ENCODE measurements at regions not wholly inside any gene's neighbourhood (a gene's known extent, or its start where the extent isn't known, plus 50 kb on each side); places are given as distances from the start of the nearest gene placed in this dataset.

- DNase-seq: no peak
These were observed 416.4 kb downstream of the TSHZ3 start for GRCh38 chr19:30932854-30933253.

GRCh38 chr19:30930941-30931706 lies 418.1 kb downstream of the TSHZ3 start:
- DNase-seq: no peak

GRCh38 chr19:30927705-30928104 lies 421.5 kb downstream of the TSHZ3 start:
- DNase-seq: no peak

- no peak for DNase-seq
These were observed 424.6 kb downstream of the TSHZ3 start for GRCh38 chr19:30924670-30925069.

- no peak for DNase-seq
These were observed 425.1 kb downstream of the TSHZ3 start for GRCh38 chr19:30924069-30924636.

- DNase-seq: no peak
These were observed 425.6 kb downstream of the TSHZ3 start for GRCh38 chr19:30923621-30924020.

GRCh38 chr19:30923096-30923495 lies 426.1 kb downstream of the TSHZ3 start:
- DNase-seq: no peak

GRCh38 chr19:30920222-30920621 lies 429.0 kb downstream of the TSHZ3 start:
- DNase-seq: no peak

- no peak for DNase-seq
These were observed 429.5 kb downstream of the TSHZ3 start for GRCh38 chr19:30919737-30920136.

- DNase-seq: no peak
These were observed 433.0 kb downstream of the TSHZ3 start for GRCh38 chr19:30916238-30916637.

- no peak for DNase-seq
These were observed 437.7 kb downstream of the TSHZ3 start for GRCh38 chr19:30911491-30911890.

GRCh38 chr19:30910485-30911240 lies 438.6 kb downstream of the TSHZ3 start:
- no peak for DNase-seq

GRCh38 chr19:30909216-30909615 lies 440.0 kb downstream of the TSHZ3 start:
- DNase-seq: no peak

- DNase-seq: no peak
These were observed 440.9 kb downstream of the TSHZ3 start for GRCh38 chr19:30908262-30908771.

GRCh38 chr19:30906871-30907270 lies 442.4 kb downstream of the TSHZ3 start:
- no peak for DNase-seq

- no peak for DNase-seq
These were observed 449.2 kb downstream of the TSHZ3 start for GRCh38 chr19:30900051-30900450.

GRCh38 chr19:30898353-30899103 lies 450.7 kb downstream of the TSHZ3 start:
- DNase-seq: no peak

GRCh38 chr19:30897553-30897952 lies 451.7 kb downstream of the TSHZ3 start:
- DNase-seq: no peak

- no peak for DNase-seq
These were observed 452.2 kb downstream of the TSHZ3 start for GRCh38 chr19:30897034-30897433.

GRCh38 chr19:30896554-30896953 lies 452.7 kb downstream of the TSHZ3 start:
- no peak for DNase-seq

GRCh38 chr19:30895946-30896345 lies 453.3 kb downstream of the TSHZ3 start:
- DNase-seq: no peak

- no peak for DNase-seq
These were observed 458.2 kb downstream of the TSHZ3 start for GRCh38 chr19:30891051-30891450.

- DNase-seq: no peak
These were observed 459.2 kb downstream of the TSHZ3 start for GRCh38 chr19:30890033-30890432.
